ENCODE measurements at regions not wholly inside any gene's neighbourhood (a gene's known extent, or its start where the extent isn't known, plus 50 kb on each side); places are given as distances from the start of the nearest gene placed in this dataset.
"Not testable (repeated sequence)": the region's sequence is repeated elsewhere in the genome, so short reads cannot be mapped to it uniquely, and the experiment has no call there.

GRCh38 chr16:31975826-31976419, 102.3 kb downstream of the ZNF267 start:
- not testable (repeated sequence) for H3K4me3 ChIP-seq; H3K27ac ChIP-seq; H3K9ac ChIP-seq (ENCODE audit: insufficient read length); DNase-seq (ENCODE audit: low read depth, low spot score); H3K36me3 ChIP-seq (ENCODE audit: insufficient read depth, low read length); H3K9me3 ChIP-seq (ENCODE audit: low read depth, low read length)

GRCh38 chr16:31978463-31978862, 104.9 kb downstream of the ZNF267 start:
- H3K36me3 ChIP-seq (ENCODE audit: insufficient read depth, low read length); H3K9me3 ChIP-seq (ENCODE audit: low read depth, low read length); H3K9ac ChIP-seq (ENCODE audit: insufficient read length); H3K4me3 ChIP-seq; DNase-seq (ENCODE audit: low read depth, low spot score); H3K27ac ChIP-seq: not testable (repeated sequence)

DNA sequence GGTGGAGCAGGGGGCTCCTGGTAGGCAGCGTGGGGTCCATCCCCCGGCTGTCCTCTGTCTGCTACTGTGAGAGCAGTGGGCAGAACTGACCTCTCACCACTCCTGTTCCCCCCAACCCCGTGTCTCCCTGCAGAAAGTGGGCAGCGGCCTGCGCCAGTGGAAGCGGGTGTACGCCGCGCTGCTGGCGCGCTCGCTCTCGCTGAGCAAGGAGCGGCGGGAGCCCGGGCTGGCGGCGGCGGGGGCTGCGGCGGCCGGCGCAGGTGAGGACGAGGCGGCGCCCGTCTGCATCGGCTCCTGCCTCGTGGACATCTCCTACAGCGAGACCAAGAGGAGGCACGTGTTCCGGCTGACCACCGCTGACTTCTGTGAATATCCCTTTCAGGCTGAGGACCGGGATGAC, 108.1 kb downstream of the ZNF267 start:
- not testable (repeated sequence) for H3K27ac ChIP-seq; H3K36me3 ChIP-seq (ENCODE audit: insufficient read depth, low read length); H3K9ac ChIP-seq (ENCODE audit: insufficient read length); H3K9me3 ChIP-seq (ENCODE audit: low read depth, low read length); H3K4me3 ChIP-seq; DNase-seq (ENCODE audit: low read depth, low spot score)

DNA sequence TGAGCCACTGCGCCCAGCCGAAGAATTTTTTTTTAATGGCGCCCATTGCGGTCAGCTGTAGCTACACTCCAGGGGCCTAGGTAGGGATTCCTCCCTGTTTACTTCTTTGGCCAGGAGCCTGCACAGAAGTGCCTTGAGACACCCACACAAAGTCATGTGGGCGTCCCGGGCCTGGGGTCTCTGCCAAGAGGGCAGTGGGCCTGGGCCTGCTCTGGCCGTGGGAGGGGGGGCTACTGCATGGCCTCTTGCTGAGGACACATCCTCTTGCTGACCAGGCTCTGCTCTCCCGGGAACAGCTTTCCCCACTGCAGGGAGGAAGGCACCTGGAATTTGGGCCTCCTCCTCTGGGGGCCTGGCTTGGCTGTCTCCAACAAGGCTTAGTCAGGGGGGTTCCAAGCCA, 109.4 kb downstream of the ZNF267 start:
- not testable (repeated sequence) for H3K9me3 ChIP-seq (ENCODE audit: low read depth, low read length); DNase-seq (ENCODE audit: low read depth, low spot score); H3K36me3 ChIP-seq (ENCODE audit: insufficient read depth, low read length); H3K27ac ChIP-seq; H3K9ac ChIP-seq (ENCODE audit: insufficient read length); H3K4me3 ChIP-seq

GRCh38 chr16:31983666-31984065, 110.1 kb downstream of the ZNF267 start:
- not testable (repeated sequence) for H3K4me3 ChIP-seq; DNase-seq (ENCODE audit: low read depth, low spot score); H3K27ac ChIP-seq; H3K9me3 ChIP-seq (ENCODE audit: low read depth, low read length); H3K36me3 ChIP-seq (ENCODE audit: insufficient read depth, low read length); H3K9ac ChIP-seq (ENCODE audit: insufficient read length)

GRCh38 chr16:31986895-31987294, 113.3 kb downstream of the ZNF267 start:
- H3K4me3 ChIP-seq; H3K36me3 ChIP-seq (ENCODE audit: insufficient read depth, low read length); H3K27ac ChIP-seq; H3K9ac ChIP-seq (ENCODE audit: insufficient read length); H3K9me3 ChIP-seq (ENCODE audit: low read depth, low read length); DNase-seq (ENCODE audit: low read depth, low spot score): not testable (repeated sequence)

DNA sequence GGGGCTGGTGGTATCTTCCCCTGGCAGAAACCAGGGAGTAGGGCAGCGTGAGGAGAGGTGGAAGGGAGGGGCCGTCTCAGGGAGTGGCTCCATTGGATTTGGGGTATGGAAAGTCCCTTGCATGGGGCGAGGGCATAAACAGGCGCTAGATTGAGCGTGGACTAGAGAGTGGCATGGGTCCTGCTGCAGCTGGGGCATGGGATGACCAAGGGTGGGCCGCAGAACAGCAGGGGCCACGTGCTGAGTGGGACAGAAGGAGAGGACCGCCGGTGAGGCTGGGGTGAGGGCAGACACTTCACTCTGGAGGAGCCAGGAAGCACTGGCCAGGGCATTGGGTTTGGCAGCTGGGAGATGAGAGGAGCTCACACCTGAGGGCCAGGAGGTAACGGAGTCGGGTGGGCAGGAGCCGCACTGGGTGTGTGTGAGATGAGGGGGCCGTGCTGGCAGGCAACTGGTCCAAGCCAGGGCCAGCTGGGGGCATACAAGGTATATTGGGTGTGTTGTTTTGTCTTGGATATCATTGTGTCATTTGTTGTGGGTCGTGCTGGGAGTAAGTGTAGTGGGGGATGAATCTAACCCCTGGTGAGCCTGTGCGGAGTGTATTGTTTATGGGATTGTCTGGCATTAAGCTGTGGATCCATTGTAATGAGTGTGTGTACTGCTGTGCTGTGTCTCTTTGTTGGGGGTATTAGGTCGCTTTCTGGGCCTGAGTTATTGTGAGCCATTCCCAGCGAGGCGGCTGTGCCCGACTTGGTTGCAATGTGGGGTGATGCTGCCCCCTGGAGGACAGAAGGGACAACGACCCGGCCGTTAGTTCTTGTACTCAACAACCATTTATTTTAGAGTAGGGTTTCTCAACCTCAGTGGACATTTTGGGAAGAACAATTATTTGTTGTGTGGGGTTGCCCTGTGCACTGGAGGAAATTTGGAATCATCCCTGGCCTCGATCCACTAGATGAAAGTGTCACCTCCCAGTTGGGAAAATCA, 115.3 kb downstream of the ZNF267 start:
- not testable (repeated sequence) for H3K4me3 ChIP-seq; H3K36me3 ChIP-seq (ENCODE audit: insufficient read depth, low read length); H3K9me3 ChIP-seq (ENCODE audit: low read depth, low read length); H3K9ac ChIP-seq (ENCODE audit: insufficient read length); H3K27ac ChIP-seq; DNase-seq (ENCODE audit: low read depth, low spot score)

- not testable (repeated sequence) for H3K4me3 ChIP-seq; H3K27ac ChIP-seq; DNase-seq (ENCODE audit: low read depth, low spot score); H3K9ac ChIP-seq (ENCODE audit: insufficient read length); H3K36me3 ChIP-seq (ENCODE audit: insufficient read depth, low read length); H3K9me3 ChIP-seq (ENCODE audit: low read depth, low read length)
These were observed 116.7 kb downstream of the ZNF267 start for GRCh38 chr16:31990261-31990660.

GRCh38 chr16:31990980-31991379, 117.4 kb downstream of the ZNF267 start:
- H3K9me3 ChIP-seq (ENCODE audit: low read depth, low read length); H3K36me3 ChIP-seq (ENCODE audit: insufficient read depth, low read length); H3K27ac ChIP-seq; H3K9ac ChIP-seq (ENCODE audit: insufficient read length); DNase-seq (ENCODE audit: low read depth, low spot score); H3K4me3 ChIP-seq: not testable (repeated sequence)

GRCh38 chr16:31996325-31996724, 122.7 kb downstream of the ZNF267 start:
- not testable (repeated sequence) for H3K9ac ChIP-seq (ENCODE audit: insufficient read length); DNase-seq (ENCODE audit: low read depth, low spot score); H3K4me3 ChIP-seq; H3K27ac ChIP-seq; H3K36me3 ChIP-seq (ENCODE audit: insufficient read depth, low read length); H3K9me3 ChIP-seq (ENCODE audit: low read depth, low read length)

DNA sequence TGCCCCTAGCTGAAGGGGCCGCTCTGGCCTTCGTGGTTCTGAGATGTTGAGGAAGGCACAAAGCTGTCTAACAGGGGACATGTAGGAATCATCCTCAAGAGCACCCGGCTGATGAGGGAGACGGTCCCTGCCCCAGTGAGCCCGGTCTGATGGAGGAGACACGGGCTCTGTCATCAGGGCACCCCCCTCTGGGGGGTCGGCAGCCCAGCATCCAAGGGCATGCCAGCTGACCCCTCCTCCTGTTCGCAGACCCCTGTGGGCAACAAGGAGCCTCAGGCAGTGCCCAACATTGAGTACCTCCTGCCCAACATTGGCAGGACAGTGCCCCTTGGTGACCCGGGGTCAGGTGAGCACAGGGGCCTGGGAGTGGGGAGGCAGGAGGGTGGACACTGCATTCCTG, 128.9 kb downstream of the ZNF267 start:
- H3K36me3 ChIP-seq (ENCODE audit: insufficient read depth, low read length); H3K9me3 ChIP-seq (ENCODE audit: low read depth, low read length); H3K27ac ChIP-seq; H3K9ac ChIP-seq (ENCODE audit: insufficient read length); H3K4me3 ChIP-seq; DNase-seq (ENCODE audit: low read depth, low spot score): not testable (repeated sequence)

- H3K9ac ChIP-seq (ENCODE audit: insufficient read length); DNase-seq (ENCODE audit: low read depth, low spot score); H3K4me3 ChIP-seq; H3K36me3 ChIP-seq (ENCODE audit: insufficient read depth, low read length); H3K27ac ChIP-seq; H3K9me3 ChIP-seq (ENCODE audit: low read depth, low read length): not testable (repeated sequence)
These were observed 130.2 kb downstream of the ZNF267 start for GRCh38 chr16:32003819-32004218.

GRCh38 chr16:32038783-32039496, 165.3 kb downstream of the ZNF267 start:
- H3K4me3 ChIP-seq; H3K9me3 ChIP-seq (ENCODE audit: low read depth, low read length); DNase-seq (ENCODE audit: low read depth, low spot score); H3K36me3 ChIP-seq (ENCODE audit: insufficient read depth, low read length); H3K27ac ChIP-seq; H3K9ac ChIP-seq (ENCODE audit: insufficient read length): not testable (repeated sequence)

DNA sequence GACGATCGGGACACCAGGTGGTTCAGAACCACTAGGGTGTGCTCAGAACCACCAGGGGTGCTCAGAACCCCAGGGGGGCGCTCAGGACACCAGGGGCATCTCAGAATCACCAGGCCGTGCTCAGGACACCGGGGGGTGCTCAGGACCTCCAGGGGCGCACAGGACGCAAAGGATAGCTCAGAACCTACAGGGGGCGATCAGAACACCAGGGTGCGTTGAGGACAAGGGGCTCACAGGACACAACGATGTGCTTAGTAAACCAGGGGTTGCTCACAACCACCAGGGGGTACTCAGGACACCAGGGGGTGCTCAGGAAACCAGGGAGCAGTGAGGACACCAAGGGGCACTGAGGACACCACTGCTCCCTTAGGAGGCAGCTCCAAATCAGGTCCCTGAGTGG, 166.3 kb downstream of the ZNF267 start:
- not testable (repeated sequence) for H3K27ac ChIP-seq; DNase-seq (ENCODE audit: low read depth, low spot score); H3K4me3 ChIP-seq; H3K9ac ChIP-seq (ENCODE audit: insufficient read length); H3K9me3 ChIP-seq (ENCODE audit: low read depth, low read length); H3K36me3 ChIP-seq (ENCODE audit: insufficient read depth, low read length)

All from SK-N-MC (cell line).